Smooth muscle cell (in vitro differentiated cells): ENCODE measurements at regions not wholly inside any gene's neighbourhood (a gene's known extent, or its start where the extent isn't known, plus 50 kb on each side); places are given as distances from the start of the nearest gene placed in this dataset.

ENCODE experiments used
- DNase-seq: peaks from one replicate; lab custom pipeline; 2025; ENCODE audit not compliant: unreplicated experiment; lab: John Stamatoyannopoulos, UW
- H2AFZ ChIP-seq: fragments of 200-600 bp; sonication (generic); 2 replicates; pipeline ENCODE4 v1.6.0; 2016; ENCODE audit warnings: antibody characterized with exemption, low read depth, mild to moderate bottlenecking
- H3F3A ChIP-seq: fragments of 200-600 bp; sonication (generic); 2 replicates; pipeline ENCODE4 v1.6.0; 2017; ENCODE audit warnings: antibody characterized with exemption, low read depth
- H3K27ac ChIP-seq: fragments of 200-600 bp; sonication (generic); 2 replicates; pipeline ENCODE4 v1.5.1; 2016; ENCODE audit warnings: low read depth, mild to moderate bottlenecking
- H3K27me3 ChIP-seq: fragments of 200-600 bp; sonication (generic); 2 replicates; pipeline ENCODE4 v1.6.1; 2016; ENCODE audit warnings: low read depth, mild to moderate bottlenecking
- H3K36me3 ChIP-seq: fragments of 200-600 bp; sonication (generic); 2 replicates; pipeline ENCODE4 v1.5.1; 2016; ENCODE audit warnings: low read depth
- H3K4me1 ChIP-seq: fragments of 200-600 bp; sonication (generic); 2 replicates; pipeline ENCODE4 v1.5.1; 2016; ENCODE audit warnings: low read depth
- H3K4me2 ChIP-seq: fragments of 200-600 bp; sonication (generic); 2 replicates; pipeline ENCODE4 v1.6.0; 2016; ENCODE audit warnings: mild to moderate bottlenecking
- H3K4me3 ChIP-seq: fragments of 200-600 bp; sonication (generic); 2 replicates; pipeline ENCODE4 v1.5.1; 2016; ENCODE audit warnings: mild to moderate bottlenecking
- H3K79me2 ChIP-seq: fragments of 200-600 bp; sonication (generic); 2 replicates; pipeline ENCODE4 v1.6.0; 2016; ENCODE audit warnings: low read depth, mild to moderate bottlenecking
- H3K9ac ChIP-seq: fragments of 200-600 bp; sonication (generic); 2 replicates; pipeline ENCODE4 v1.6.0; 2016; ENCODE audit warnings: low read depth
- H3K9me3 ChIP-seq: fragments of 200-600 bp; sonication (generic); replicated peaks from 2 replicates; pipeline ENCODE4 v1.5.1; 2016; ENCODE audit warnings: low read depth
- H4K20me1 ChIP-seq: fragments of 200-600 bp; sonication (generic); 2 replicates; pipeline ENCODE4 v1.6.0; 2016; ENCODE audit warnings: low read depth
- WGBS: methylation state at CpG from one replicate; pipeline ENCODE4 v1.1.7; 2016; ENCODE audit warnings: low lambda C conversion rate; 5-methylcytosine and 5-hydroxymethylcytosine counted together
- TF ChIP-seq, protein P1 (sequence below): fragments of 200-600 bp; sonication (generic); IDR thresholded peaks from 2 replicates; pipeline ENCODE4 v1.5.1; 2017; ENCODE audit warnings: borderline replicate concordance, mild to moderate bottlenecking, antibody characterized with exemption; ENCODE audit not compliant: insufficient read depth, poor library complexity, severe bottlenecking

GRCh38 chr7:46871516-46871915 lies 710.4 kb downstream of the TNS3 start:
- no peaks in the 10 kb centered on the region for H3K79me2 ChIP-seq
- H3K4me2 ChIP-seq, result no peak overlapping the region
- no peaks in the 10 kb centered on the region for H3K27me3 ChIP-seq
- no peaks in the 10 kb centered on the region for H3K4me1 ChIP-seq
- H3K9me3 ChIP-seq, result no peaks in the 10 kb centered on the region
- TF ChIP-seq, protein P1, sequence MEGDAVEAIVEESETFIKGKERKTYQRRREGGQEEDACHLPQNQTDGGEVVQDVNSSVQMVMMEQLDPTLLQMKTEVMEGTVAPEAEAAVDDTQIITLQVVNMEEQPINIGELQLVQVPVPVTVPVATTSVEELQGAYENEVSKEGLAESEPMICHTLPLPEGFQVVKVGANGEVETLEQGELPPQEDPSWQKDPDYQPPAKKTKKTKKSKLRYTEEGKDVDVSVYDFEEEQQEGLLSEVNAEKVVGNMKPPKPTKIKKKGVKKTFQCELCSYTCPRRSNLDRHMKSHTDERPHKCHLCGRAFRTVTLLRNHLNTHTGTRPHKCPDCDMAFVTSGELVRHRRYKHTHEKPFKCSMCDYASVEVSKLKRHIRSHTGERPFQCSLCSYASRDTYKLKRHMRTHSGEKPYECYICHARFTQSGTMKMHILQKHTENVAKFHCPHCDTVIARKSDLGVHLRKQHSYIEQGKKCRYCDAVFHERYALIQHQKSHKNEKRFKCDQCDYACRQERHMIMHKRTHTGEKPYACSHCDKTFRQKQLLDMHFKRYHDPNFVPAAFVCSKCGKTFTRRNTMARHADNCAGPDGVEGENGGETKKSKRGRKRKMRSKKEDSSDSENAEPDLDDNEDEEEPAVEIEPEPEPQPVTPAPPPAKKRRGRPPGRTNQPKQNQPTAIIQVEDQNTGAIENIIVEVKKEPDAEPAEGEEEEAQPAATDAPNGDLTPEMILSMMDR, result no peak
- WGBS, result 47% methylated on average over 4 of the region's 4 CpGs
- no peaks in the 10 kb centered on the region for H4K20me1 ChIP-seq
- no peaks in the 10 kb centered on the region for H3F3A ChIP-seq
- no peak overlapping the region for H3K4me3 ChIP-seq
- DNase-seq, result no peak
- no peak overlapping the region for H3K27ac ChIP-seq
- no peak overlapping the region for H3K9ac ChIP-seq
- no peaks in the 10 kb centered on the region for H3K36me3 ChIP-seq
- H2AFZ ChIP-seq, result no peak overlapping the region

GRCh38 chr7:46864716-46865115 lies 717.2 kb downstream of the TNS3 start:
- no peak overlapping the region for H3K4me2 ChIP-seq
- TF ChIP-seq, protein P1, result no peak
- no peaks in the 10 kb centered on the region for H3K9me3 ChIP-seq
- no peak overlapping the region for H3K27ac ChIP-seq
- 32% methylated on average over 4 of the region's 4 CpGs for WGBS
- no peaks in the 10 kb centered on the region for H3K36me3 ChIP-seq
- no peaks in the 10 kb centered on the region for H3K27me3 ChIP-seq
- no peaks in the 10 kb centered on the region for H3K79me2 ChIP-seq
- H4K20me1 ChIP-seq, result no peaks in the 10 kb centered on the region
- no peaks in the 10 kb centered on the region for H3F3A ChIP-seq
- H3K4me1 ChIP-seq, result no peaks in the 10 kb centered on the region
- H3K9ac ChIP-seq, result no peak overlapping the region
- no peak overlapping the region for H2AFZ ChIP-seq
- no peak overlapping the region for H3K4me3 ChIP-seq
- no peak for DNase-seq

DNA sequence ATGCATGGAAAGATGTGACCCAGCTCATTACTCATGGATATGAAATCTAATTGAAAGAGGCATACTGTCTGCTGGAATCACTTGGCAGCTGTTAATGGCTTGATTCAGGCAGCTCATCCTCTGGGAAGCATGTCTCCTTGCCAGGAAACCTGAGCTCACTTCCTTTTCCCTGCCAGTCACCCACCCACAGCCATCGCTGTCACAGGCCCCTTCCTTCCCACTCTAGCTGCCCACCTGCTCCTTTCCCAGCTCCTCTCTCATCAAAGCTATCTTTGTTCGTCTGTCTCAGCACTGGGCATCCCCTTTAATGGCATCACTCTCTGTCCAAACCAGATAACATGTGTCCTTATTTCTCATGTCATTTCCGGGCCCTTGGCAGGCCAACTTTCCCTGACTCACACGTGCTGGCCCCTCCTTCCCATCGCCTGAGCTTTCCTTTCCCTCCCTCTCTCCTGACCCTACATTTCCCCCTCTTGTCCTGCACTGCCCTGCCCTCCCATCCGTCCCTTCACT lies 721.9 kb downstream of the TNS3 start:
- peaks cover 4% of the 10 kb centered on the region for H3F3A ChIP-seq
- no peaks in the 10 kb centered on the region for H3K9me3 ChIP-seq
- no peak for DNase-seq
- H3K9ac ChIP-seq, result no peak overlapping the region
- TF ChIP-seq, protein P1, result no peak
- H3K4me3 ChIP-seq, result no peak overlapping the region
- H3K79me2 ChIP-seq, result no peaks in the 10 kb centered on the region
- no peak overlapping the region for H2AFZ ChIP-seq
- H3K27ac ChIP-seq, result no peak overlapping the region
- WGBS, result 56% methylated on average over 6 of the region's 6 CpGs
- no peak overlapping the region for H3K4me2 ChIP-seq
- H3K27me3 ChIP-seq, result no peaks in the 10 kb centered on the region
- H4K20me1 ChIP-seq, result no peaks in the 10 kb centered on the region
- H3K36me3 ChIP-seq, result no peaks in the 10 kb centered on the region
- no peaks in the 10 kb centered on the region for H3K4me1 ChIP-seq

DNA sequence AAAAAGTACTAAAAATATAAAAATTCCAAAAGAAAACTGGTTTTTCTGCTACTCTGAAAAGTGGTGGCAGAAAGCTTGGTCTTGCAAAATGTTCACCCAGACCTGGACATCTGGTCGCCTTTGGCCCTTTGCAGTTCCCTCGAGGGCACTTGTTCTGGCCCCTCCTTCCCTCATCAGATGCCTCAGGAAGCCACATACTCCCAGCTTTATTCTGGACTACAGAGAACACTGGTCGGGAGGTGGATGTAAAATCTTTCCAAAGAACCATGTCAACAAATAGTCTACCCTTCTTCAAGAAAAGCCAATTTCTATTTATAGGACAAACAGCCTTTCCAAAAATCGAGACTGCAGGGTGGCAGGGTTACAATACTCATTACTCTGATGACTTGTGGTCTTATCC lies 726.1 kb downstream of the TNS3 start:
- TF ChIP-seq, protein P1, result no peak
- peak overlapping the region; percentile 21 for H3K4me2 ChIP-seq
- 57% methylated on average over 4 of the region's 4 CpGs for WGBS
- H3K9me3 ChIP-seq, result no peaks in the 10 kb centered on the region
- no peak overlapping the region for H3K9ac ChIP-seq
- no peaks in the 10 kb centered on the region for H3K36me3 ChIP-seq
- no peak for DNase-seq
- H3K4me1 ChIP-seq, result peaks cover 10% of the 10 kb centered on the region
- H3K4me3 ChIP-seq, result no peak overlapping the region
- H4K20me1 ChIP-seq, result no peaks in the 10 kb centered on the region
- H3K27ac ChIP-seq, result peak overlapping the region; percentile 54
- peaks cover 10% of the 10 kb centered on the region for H3F3A ChIP-seq
- H2AFZ ChIP-seq, result no peak overlapping the region
- no peaks in the 10 kb centered on the region for H3K79me2 ChIP-seq
- H3K27me3 ChIP-seq, result no peaks in the 10 kb centered on the region
